Ishikawa (cell line): ENCODE measurements at regions not wholly inside any gene's neighbourhood (a gene's known extent, or its start where the extent isn't known, plus 50 kb on each side); places are given as distances from the start of the nearest gene placed in this dataset.

Experiments used
- CEBPB ChIP-seq: IDR thresholded peaks from 2 replicates; pipeline ENCODE4 v1.6.1; 2012
- CREB1 ChIP-seq: IDR thresholded peaks from 2 replicates; pipeline ENCODE4 v1.6.1; 2012; ENCODE audit warnings: low read depth
- EGR1 ChIP-seq: IDR thresholded peaks from 2 replicates; pipeline ENCODE4 v1.6.1; 2012
- EP300 ChIP-seq: IDR thresholded peaks from 2 replicates; pipeline ENCODE4 v1.6.1; 2012; ENCODE audit warnings: borderline replicate concordance
- FOXM1 ChIP-seq: IDR thresholded peaks from 2 replicates; pipeline ENCODE4 v1.6.1; 2012; ENCODE audit warnings: low read depth, borderline replicate concordance
- NFIC ChIP-seq: IDR thresholded peaks from 2 replicates; pipeline ENCODE4 v1.6.1; 2012
- RAD21 ChIP-seq: IDR thresholded peaks from 2 replicates; pipeline ENCODE4 v1.6.1; 2012; ENCODE audit warnings: low read depth
- TAF1 ChIP-seq: IDR thresholded peaks from 2 replicates; pipeline ENCODE4 v1.6.1; 2012; ENCODE audit warnings: low read depth, mild to moderate bottlenecking
- TCF12 ChIP-seq: IDR thresholded peaks from 2 replicates; pipeline ENCODE4 v1.6.1; 2012; ENCODE audit warnings: low read depth
- TEAD4 ChIP-seq: IDR thresholded peaks from 2 replicates; pipeline ENCODE4 v1.6.1; 2012
- YY1 ChIP-seq: IDR thresholded peaks from 2 replicates; pipeline ENCODE4 v1.6.1; 2012; ENCODE audit warnings: low read depth
- ZBTB7A ChIP-seq: IDR thresholded peaks from 2 replicates; pipeline ENCODE4 v1.6.1; 2012; ENCODE audit warnings: low read depth
- TF ChIP-seq, protein P1 (sequence below): IDR thresholded peaks from 2 replicates; pipeline ENCODE4 v1.6.1; 2012
- TF ChIP-seq, protein P2 (sequence below): IDR thresholded peaks from 2 replicates; pipeline ENCODE4 v1.6.1; 2012
- TF ChIP-seq, protein P3 (sequence below): IDR thresholded peaks from 2 replicates; pipeline ENCODE4 v1.6.1; 2012; ENCODE audit warnings: low read depth, mild to moderate bottlenecking

DNA sequence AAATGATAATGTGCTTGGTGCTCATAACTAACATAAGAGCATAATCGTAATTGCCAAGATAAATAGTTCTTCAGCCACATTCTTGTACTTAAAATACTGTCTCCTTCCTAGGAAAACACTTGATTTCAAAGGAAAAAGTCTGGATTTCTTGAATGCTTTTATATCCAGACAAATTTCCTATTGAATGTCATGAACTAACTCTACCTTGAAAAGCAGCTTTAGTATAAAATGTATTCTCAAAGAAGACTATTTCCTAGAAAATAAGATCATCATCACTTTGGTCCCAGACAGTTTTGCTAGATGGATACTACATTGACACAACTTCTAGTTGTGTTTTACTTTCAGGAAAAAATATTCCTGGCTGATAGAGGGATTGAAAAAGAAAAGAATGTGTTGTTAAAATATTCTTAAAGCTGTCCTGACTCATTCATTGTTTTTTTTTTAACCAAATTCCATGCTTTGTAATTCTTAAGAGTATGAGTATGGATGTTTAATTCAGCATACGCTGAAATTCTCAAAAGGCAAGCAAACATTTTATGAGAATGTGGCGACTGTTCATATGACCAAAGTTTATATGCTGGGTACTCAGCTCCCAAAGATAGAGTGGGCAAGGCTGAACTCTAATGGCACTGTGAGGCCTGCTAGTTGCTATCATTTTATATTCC, 106.1 kb downstream of the PPP1R3A start:
- TF ChIP-seq ZBTB7A (no peak), YY1 (no peak), TAF1 (no peak), CEBPB (no peak), RAD21 (no peak), CREB1 (no peak), NFIC (no peak), EGR1 (no peak), TEAD4 (no peak), TCF12 (no peak), EP300 (no peak), FOXM1 (no peak)
- TF ChIP-seq, protein P1, sequence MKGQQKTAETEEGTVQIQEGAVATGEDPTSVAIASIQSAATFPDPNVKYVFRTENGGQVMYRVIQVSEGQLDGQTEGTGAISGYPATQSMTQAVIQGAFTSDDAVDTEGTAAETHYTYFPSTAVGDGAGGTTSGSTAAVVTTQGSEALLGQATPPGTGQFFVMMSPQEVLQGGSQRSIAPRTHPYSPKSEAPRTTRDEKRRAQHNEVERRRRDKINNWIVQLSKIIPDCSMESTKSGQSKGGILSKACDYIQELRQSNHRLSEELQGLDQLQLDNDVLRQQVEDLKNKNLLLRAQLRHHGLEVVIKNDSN = no peak
- TF ChIP-seq, protein P2, sequence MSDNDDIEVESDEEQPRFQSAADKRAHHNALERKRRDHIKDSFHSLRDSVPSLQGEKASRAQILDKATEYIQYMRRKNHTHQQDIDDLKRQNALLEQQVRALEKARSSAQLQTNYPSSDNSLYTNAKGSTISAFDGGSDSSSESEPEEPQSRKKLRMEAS = no peak
- TF ChIP-seq, protein P3, sequence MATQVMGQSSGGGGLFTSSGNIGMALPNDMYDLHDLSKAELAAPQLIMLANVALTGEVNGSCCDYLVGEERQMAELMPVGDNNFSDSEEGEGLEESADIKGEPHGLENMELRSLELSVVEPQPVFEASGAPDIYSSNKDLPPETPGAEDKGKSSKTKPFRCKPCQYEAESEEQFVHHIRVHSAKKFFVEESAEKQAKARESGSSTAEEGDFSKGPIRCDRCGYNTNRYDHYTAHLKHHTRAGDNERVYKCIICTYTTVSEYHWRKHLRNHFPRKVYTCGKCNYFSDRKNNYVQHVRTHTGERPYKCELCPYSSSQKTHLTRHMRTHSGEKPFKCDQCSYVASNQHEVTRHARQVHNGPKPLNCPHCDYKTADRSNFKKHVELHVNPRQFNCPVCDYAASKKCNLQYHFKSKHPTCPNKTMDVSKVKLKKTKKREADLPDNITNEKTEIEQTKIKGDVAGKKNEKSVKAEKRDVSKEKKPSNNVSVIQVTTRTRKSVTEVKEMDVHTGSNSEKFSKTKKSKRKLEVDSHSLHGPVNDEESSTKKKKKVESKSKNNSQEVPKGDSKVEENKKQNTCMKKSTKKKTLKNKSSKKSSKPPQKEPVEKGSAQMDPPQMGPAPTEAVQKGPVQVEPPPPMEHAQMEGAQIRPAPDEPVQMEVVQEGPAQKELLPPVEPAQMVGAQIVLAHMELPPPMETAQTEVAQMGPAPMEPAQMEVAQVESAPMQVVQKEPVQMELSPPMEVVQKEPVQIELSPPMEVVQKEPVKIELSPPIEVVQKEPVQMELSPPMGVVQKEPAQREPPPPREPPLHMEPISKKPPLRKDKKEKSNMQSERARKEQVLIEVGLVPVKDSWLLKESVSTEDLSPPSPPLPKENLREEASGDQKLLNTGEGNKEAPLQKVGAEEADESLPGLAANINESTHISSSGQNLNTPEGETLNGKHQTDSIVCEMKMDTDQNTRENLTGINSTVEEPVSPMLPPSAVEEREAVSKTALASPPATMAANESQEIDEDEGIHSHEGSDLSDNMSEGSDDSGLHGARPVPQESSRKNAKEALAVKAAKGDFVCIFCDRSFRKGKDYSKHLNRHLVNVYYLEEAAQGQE = no peak

GRCh38 chr7:113810080-113810744, 108.6 kb downstream of the PPP1R3A start:
- TF ChIP-seq, protein P2 = no peak
- TF ChIP-seq NFIC = no peak
- TF ChIP-seq, protein P1 = no peak
- no peak for TF ChIP-seq TEAD4
- TF ChIP-seq RAD21 = no peak

- no peak for TF ChIP-seq FOXM1
- TF ChIP-seq TAF1 = no peak
- TF ChIP-seq, protein P1 = no peak
- TF ChIP-seq TEAD4 = no peak
- TF ChIP-seq EP300 = no peak
- TF ChIP-seq, protein P3 = no peak
- TF ChIP-seq NFIC = no peak
- TF ChIP-seq RAD21 = no peak
- no peak for TF ChIP-seq EGR1
- TF ChIP-seq ZBTB7A = no peak
- TF ChIP-seq, protein P2 = no peak
- TF ChIP-seq YY1 = no peak
- TF ChIP-seq TCF12 = no peak
- TF ChIP-seq CEBPB = no peak
- TF ChIP-seq CREB1 = no peak
Observed at GRCh38 chr7:113809581-113809980, 109.2 kb downstream of the PPP1R3A start.

- TF ChIP-seq RAD21 (no peak), YY1 (no peak), TCF12 (no peak), CREB1 (no peak), EP300 (no peak), TAF1 (no peak), EGR1 (no peak), FOXM1 (no peak), ZBTB7A (no peak), TEAD4 (no peak), CEBPB (no peak), NFIC (no peak)
- TF ChIP-seq, protein P2 = no peak
- TF ChIP-seq, protein P1 = no peak
- TF ChIP-seq, protein P3 = no peak
Observed at GRCh38 chr7:113806633-113807327, 112.0 kb downstream of the PPP1R3A start.
